ENCODE measurements at regions not wholly inside any gene's neighbourhood (a gene's known extent, or its start where the extent isn't known, plus 50 kb on each side); places are given as distances from the start of the nearest gene placed in this dataset.
"Not testable (repeated sequence)": the region's sequence is repeated elsewhere in the genome, so short reads cannot be mapped to it uniquely, and the experiment has no call there.

DNA sequence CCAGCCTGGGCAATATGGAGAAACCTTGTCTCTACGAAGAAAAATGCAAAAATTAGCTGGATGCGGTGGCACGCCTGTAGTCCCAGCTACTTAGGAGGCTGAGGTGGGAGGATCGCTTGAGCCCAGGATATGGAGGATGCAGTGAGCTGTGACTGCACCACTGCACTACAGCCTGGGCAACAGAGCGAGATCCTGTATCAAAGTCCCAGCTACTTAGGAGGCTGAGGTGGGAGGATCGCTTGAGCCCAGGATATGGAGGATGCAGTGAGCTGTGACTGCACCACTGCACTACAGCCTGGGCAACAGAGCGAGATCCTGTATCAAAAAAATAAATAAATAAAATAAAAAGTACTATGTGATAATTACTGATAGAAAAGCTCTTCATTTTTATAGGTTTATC lies 118.2 kb upstream of the HS3ST2 start:
- TF ChIP-seq EZH2 (IDR thresholded peaks at IDR 0.05; ENCODE audit: borderline replicate concordance, low read length): not testable (repeated sequence)
- TF ChIP-seq, protein P1, sequence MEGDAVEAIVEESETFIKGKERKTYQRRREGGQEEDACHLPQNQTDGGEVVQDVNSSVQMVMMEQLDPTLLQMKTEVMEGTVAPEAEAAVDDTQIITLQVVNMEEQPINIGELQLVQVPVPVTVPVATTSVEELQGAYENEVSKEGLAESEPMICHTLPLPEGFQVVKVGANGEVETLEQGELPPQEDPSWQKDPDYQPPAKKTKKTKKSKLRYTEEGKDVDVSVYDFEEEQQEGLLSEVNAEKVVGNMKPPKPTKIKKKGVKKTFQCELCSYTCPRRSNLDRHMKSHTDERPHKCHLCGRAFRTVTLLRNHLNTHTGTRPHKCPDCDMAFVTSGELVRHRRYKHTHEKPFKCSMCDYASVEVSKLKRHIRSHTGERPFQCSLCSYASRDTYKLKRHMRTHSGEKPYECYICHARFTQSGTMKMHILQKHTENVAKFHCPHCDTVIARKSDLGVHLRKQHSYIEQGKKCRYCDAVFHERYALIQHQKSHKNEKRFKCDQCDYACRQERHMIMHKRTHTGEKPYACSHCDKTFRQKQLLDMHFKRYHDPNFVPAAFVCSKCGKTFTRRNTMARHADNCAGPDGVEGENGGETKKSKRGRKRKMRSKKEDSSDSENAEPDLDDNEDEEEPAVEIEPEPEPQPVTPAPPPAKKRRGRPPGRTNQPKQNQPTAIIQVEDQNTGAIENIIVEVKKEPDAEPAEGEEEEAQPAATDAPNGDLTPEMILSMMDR (conservative IDR thresholded peaks at IDR 0.05 in 1 of 2, IDR thresholded peaks at IDR 0.05 in 1 of 2; ENCODE audit: extremely low read depth in 1 of 2, insufficient read depth in 1 of 2, low read depth in 1 of 2, low read length in 2 of 2): not testable (repeated sequence)

Data from mammary epithelial cell (primary cell).